GM12864 (cell line): ENCODE measurements at regions not wholly inside any gene's neighbourhood (a gene's known extent, or its start where the extent isn't known, plus 50 kb on each side); places are given as distances from the start of the nearest gene placed in this dataset.

Source experiments
- DNase-seq: peaks from one replicate; pipeline ENCODE4 v3.0.0-alpha.2; 2011; ENCODE audit warnings: low read depth
- H3K4me3 ChIP-seq: 2 replicates; pipeline ENCODE4 v1.5.1; 2011; ENCODE audit warnings: mild to moderate bottlenecking, low read depth, low read length, control low read depth
- CTCF ChIP-seq: IDR thresholded peaks from 2 replicates; pipeline ENCODE4 v1.5.1; 2011; ENCODE audit warnings: low read depth, mild to moderate bottlenecking, moderate library complexity, low read length, control low read depth, inconsistent platforms; ENCODE audit errors: missing control alignments

- peak; percentile 20 for TF ChIP-seq CTCF
- DNase-seq: no peak
- no peak overlapping the region for H3K4me3 ChIP-seq
These were observed 192.7 kb upstream of the PMEPA1 start for GRCh38 chr20:57902473-57902872.

DNA sequence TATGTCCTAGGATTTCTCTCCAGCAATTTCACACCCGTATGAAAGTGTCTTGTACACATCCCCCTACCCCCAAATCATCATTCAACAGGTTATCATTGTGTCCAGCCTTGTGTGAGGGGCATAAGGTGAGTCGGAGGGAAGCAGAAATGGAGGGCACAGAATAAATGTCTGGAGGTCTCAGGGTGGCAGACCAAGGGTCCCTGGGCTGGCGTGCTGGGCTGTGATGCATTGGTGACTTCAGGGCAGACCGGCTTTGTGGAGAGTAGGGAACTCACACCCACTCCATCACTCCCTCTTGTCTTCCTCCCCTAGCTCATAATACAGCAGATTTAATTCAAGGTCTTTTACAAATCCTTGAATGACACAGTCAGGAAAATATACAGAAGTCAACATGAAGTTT lies 191.7 kb upstream of the PMEPA1 start:
- no peak for DNase-seq
- no peak overlapping the region for H3K4me3 ChIP-seq
- no peak for TF ChIP-seq CTCF

DNA sequence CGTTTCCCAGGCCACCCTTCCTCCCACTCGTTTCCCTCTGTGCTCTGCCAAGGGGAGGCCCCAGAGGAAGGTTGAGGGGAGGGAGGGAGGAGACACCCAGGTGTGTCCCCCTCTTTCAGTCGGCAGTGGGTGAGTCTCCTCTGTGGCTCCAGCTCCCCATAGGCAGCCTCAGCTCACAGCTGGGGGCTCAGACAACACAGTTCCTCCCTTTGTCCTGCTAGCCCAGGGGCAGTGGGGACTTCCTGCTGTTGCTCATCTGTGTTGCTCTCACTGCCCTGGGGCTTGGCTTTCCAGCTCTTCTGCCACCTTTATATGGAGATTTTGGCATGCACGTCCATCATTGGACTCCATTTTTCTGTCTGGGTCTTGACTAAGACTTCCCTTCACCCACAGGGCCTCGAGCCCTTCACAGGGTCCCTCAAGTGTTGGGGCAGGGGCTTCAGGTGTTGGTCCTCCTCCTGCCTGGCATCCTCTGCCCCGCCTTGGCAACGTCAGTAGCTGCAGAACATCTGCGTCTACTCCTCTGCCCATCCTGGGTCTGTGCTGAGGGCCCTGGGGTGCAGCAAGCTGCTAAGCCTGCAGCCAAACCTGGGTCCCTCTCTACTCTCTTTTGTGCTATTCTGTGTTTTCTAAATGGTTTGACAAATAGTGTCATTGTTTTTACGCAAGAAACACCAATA lies 190.6 kb upstream of the PMEPA1 start:
- H3K4me3 ChIP-seq: no peak overlapping the region
- no peak for DNase-seq
- no peak for TF ChIP-seq CTCF

DNA sequence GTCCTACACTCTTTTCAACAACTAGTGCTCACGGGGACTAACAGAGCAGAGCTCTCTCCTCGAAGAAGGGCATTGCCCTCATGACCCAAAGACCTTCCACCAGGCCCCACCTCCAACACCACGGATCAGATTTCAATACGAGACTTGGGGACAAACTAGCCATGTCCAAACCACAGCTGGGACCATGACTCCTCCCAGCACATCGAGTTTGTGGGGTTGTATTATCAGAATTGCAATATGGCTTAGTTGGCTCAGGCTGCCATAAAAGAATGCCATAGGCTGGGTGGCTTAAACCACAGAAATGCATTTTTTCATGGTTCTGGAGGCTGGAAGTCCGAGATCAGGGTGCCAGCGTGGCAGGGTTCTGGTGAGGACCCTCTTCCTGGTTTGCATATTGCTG lies 189.7 kb upstream of the PMEPA1 start:
- no peak for DNase-seq
- no peak overlapping the region for H3K4me3 ChIP-seq
- TF ChIP-seq CTCF: no peak

DNA sequence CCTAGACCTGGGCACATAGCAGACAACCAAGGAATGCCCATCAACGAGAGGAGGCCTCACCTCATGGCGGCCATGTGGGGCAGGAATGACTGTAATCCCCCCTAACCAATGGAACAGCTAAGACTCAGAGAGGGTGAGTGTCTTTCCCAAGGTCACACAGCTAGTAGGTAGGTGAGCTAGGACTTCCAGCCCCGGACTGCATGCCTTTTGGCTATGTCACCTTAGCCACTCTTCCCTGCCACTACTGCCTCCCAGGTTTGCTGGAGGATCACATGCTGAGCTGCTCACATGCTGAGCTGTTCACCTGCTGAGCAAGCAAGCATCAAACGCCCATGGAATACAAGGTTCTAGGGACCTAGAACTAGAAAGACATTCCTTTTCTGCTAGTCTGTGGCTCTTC lies 188.5 kb upstream of the PMEPA1 start:
- no peak for TF ChIP-seq CTCF
- no peak for DNase-seq
- H3K4me3 ChIP-seq: no peak overlapping the region

DNA sequence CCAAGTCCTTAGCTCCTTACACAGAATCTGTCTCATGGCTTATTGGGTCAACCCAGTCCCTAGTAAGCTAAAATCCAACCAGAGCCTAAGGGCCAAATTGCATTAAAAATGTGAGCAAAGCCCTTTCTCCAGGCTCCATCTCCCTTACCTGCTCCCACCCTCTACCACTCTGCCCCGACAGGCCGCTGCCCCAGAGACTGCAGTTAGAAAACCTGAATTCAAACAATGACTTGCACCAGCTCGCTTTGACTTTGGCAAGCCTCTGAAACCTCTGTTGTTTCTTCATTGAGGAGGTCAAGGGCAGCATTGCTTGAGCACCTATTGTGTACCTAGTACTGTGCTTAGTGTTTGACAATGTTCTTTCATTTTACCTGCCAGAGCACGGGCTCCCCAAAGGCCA lies 188.1 kb upstream of the PMEPA1 start:
- no peak for TF ChIP-seq CTCF
- no peak for DNase-seq

DNA sequence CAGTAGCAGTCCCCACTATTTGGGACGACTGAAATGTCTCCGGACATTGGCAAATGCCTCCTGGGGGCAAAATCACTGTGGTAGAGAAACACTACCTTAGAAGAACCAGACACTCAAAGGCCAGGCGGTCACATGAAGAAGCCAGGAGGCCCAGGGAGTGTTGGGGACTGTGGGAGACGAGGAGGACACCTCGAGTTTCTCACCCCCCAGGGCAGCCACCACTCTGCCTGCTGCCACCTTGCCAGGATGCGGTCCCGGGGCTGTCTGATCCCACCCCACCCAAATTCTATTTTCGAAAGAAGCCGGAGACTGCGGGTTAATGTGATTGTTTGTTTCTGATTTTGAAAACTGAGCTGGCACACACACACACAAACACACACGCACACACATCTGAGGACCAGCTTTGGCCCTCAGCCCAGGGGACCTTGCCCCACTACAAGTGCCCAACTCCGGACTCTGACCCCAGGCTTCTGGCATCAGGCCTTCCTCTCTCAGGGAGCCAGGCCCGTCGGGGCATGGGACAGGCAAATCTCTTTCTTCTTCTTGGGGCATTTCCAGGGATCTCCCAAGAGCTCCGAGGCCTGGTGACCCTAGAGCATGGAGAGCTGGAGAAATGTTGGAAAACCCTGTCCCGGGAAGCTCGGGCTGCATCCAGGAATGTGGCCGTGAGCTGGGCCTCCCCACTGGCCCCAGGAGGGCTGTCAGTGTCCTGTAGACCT lies 187.5 kb upstream of the PMEPA1 start:
- H3K4me3 ChIP-seq: no peak overlapping the region
- no peak for TF ChIP-seq CTCF
- DNase-seq: no peak

More for the DNA sequence above, 188.1 kb upstream of the PMEPA1 start:
- H3K4me3 ChIP-seq: no peak overlapping the region
